Activated T-helper 2 cell treated with anti-CD3 and anti-CD28 coated beads, Interferon-gamma antibody, Interleukin-2, Interleukin-4, amounts not matched to agents 10 μg/mL and 5 μg/mL and 100 μg/mL, durations not matched to agents 14 hours and 24 hours and 36 hours (primary cell): ENCODE measurements at regions not wholly inside any gene's neighbourhood (a gene's known extent, or its start where the extent isn't known, plus 50 kb on each side); places are given as distances from the start of the nearest gene placed in this dataset.
"Not testable (repeated sequence)": the region's sequence is repeated elsewhere in the genome, so short reads cannot be mapped to it uniquely, and the experiment has no call there.

Experiments
- DNase-seq: peaks from one replicate; pipeline ENCODE4 v3.0.0; 2021; ENCODE audit warnings: low spot score
- H3K27ac Mint-ChIP-seq: one replicate; pipeline ENCODE4 v1.8.0; 2021; ENCODE audit warnings: mixed read lengths
- H3K27me3 Mint-ChIP-seq: one replicate; pipeline ENCODE4 v1.8.0; 2021; ENCODE audit warnings: low read depth, mixed read lengths
- H3K36me3 Mint-ChIP-seq: one replicate; pipeline ENCODE4 v1.8.0; 2021; ENCODE audit warnings: low read depth, mixed read lengths
- H3K4me1 Mint-ChIP-seq: one replicate; pipeline ENCODE4 v1.8.0; 2021; ENCODE audit warnings: low read depth, mixed read lengths
- H3K4me3 Mint-ChIP-seq: one replicate; pipeline ENCODE4 v1.8.0; 2021; ENCODE audit warnings: low read depth, mild to moderate bottlenecking, moderate library complexity, mixed read lengths
- H3K9me3 Mint-ChIP-seq: one replicate; pipeline ENCODE4 v1.8.0; 2021; ENCODE audit warnings: mixed read lengths
- intact Hi-C: fragments of 100-400 bp; cut with micrococcal nuclease; formaldehyde crosslinking; loops from one replicate; pipeline ENCODE4 v1.15.1; 2023

GRCh38 chr2:234168605-234169570 lies 118.4 kb downstream of the SPP2 start:
- H3K9me3 Mint-ChIP-seq, H3K4me3 Mint-ChIP-seq, DNase-seq, H3K27me3 Mint-ChIP-seq, intact Hi-C loops, H3K36me3 Mint-ChIP-seq, H3K27ac Mint-ChIP-seq: not testable (repeated sequence)
- peaks cover 14% of the 10 kb centered on the region for H3K4me1 Mint-ChIP-seq

- DNase-seq: no peak
- no peaks in the 10 kb centered on the region for H3K36me3 Mint-ChIP-seq
- H3K4me1 Mint-ChIP-seq: peaks cover 20% of the 10 kb centered on the region
- intact Hi-C loops: no loop called here
- peaks cover 3% of the 10 kb centered on the region for H3K27me3 Mint-ChIP-seq
- no peaks in the 10 kb centered on the region for H3K9me3 Mint-ChIP-seq
- H3K4me3 Mint-ChIP-seq: no peak overlapping the region
- no peak overlapping the region for H3K27ac Mint-ChIP-seq
These were observed 116.0 kb downstream of the SPP2 start for GRCh38 chr2:234166531-234166930.

GRCh38 chr2:234165421-234165820 lies 114.9 kb downstream of the SPP2 start:
- Mint-ChIP-seq H3K9me3 (no peaks in the 10 kb centered on the region), H3K27ac (no peak overlapping the region), H3K4me3 (no peak overlapping the region), H3K27me3 (no peaks in the 10 kb centered on the region), H3K36me3 (no peaks in the 10 kb centered on the region), H3K4me1 (peaks cover 14% of the 10 kb centered on the region)
- intact Hi-C loops: no loop called here
- no peak for DNase-seq

GRCh38 chr2:234164493-234165413 lies 114.3 kb downstream of the SPP2 start:
- intact Hi-C loops: no loop called here
- no peak overlapping the region for H3K4me3 Mint-ChIP-seq
- peaks cover 14% of the 10 kb centered on the region for H3K4me1 Mint-ChIP-seq
- DNase-seq: no peak
- no peaks in the 10 kb centered on the region for H3K36me3 Mint-ChIP-seq
- no peaks in the 10 kb centered on the region for H3K9me3 Mint-ChIP-seq
- no peaks in the 10 kb centered on the region for H3K27me3 Mint-ChIP-seq
- no peak overlapping the region for H3K27ac Mint-ChIP-seq

- no peak overlapping the region for H3K4me3 Mint-ChIP-seq
- no peak overlapping the region for H3K27ac Mint-ChIP-seq
- H3K4me1 Mint-ChIP-seq: peaks cover 14% of the 10 kb centered on the region
- intact Hi-C loops: no loop called here
- DNase-seq: no peak
- peaks cover 4% of the 10 kb centered on the region for H3K27me3 Mint-ChIP-seq
- H3K36me3 Mint-ChIP-seq: no peaks in the 10 kb centered on the region
- H3K9me3 Mint-ChIP-seq: no peaks in the 10 kb centered on the region
These were observed 113.1 kb downstream of the SPP2 start for GRCh38 chr2:234163510-234164045.

GRCh38 chr2:234162861-234163260 lies 112.4 kb downstream of the SPP2 start:
- no peak for DNase-seq
- Mint-ChIP-seq H3K36me3 (no peaks in the 10 kb centered on the region), H3K9me3 (no peaks in the 10 kb centered on the region), H3K4me3 (no peak overlapping the region), H3K27ac (no peak overlapping the region), H3K27me3 (peaks cover 8% of the 10 kb centered on the region), H3K4me1 (peaks cover 18% of the 10 kb centered on the region)
- intact Hi-C loops: no loop called here

- DNase-seq: no peak
- intact Hi-C loops: no loop called here
- no peak overlapping the region for H3K27ac Mint-ChIP-seq
- no peaks in the 10 kb centered on the region for H3K9me3 Mint-ChIP-seq
- peaks cover 18% of the 10 kb centered on the region for H3K4me1 Mint-ChIP-seq
- no peak overlapping the region for H3K4me3 Mint-ChIP-seq
- peaks cover 8% of the 10 kb centered on the region for H3K27me3 Mint-ChIP-seq
- H3K36me3 Mint-ChIP-seq: no peaks in the 10 kb centered on the region
These were observed 111.4 kb downstream of the SPP2 start for GRCh38 chr2:234161932-234162331.

- intact Hi-C loops: no loop called here
- DNase-seq: no peak
- Mint-ChIP-seq H3K27me3 (peaks cover 19% of the 10 kb centered on the region), H3K36me3 (no peaks in the 10 kb centered on the region), H3K4me3 (no peak overlapping the region), H3K9me3 (no peaks in the 10 kb centered on the region), H3K4me1 (peaks cover 9% of the 10 kb centered on the region), H3K27ac (no peak overlapping the region)
These were observed 108.3 kb downstream of the SPP2 start for GRCh38 chr2:234158812-234159211.

GRCh38 chr2:234157817-234158588 lies 107.5 kb downstream of the SPP2 start:
- Mint-ChIP-seq H3K36me3 (peaks cover 5% of the 10 kb centered on the region), H3K4me3 (no peak overlapping the region), H3K27ac (no peak overlapping the region), H3K9me3 (no peaks in the 10 kb centered on the region), H3K27me3 (peaks cover 19% of the 10 kb centered on the region), H3K4me1 (peaks cover 3% of the 10 kb centered on the region)
- intact Hi-C loops: no loop called here
- no peak for DNase-seq

GRCh38 chr2:234156326-234156725 lies 105.8 kb downstream of the SPP2 start:
- no peak for DNase-seq
- peaks cover 19% of the 10 kb centered on the region for H3K27me3 Mint-ChIP-seq
- H3K4me1 Mint-ChIP-seq: peaks cover 3% of the 10 kb centered on the region
- peaks cover 5% of the 10 kb centered on the region for H3K36me3 Mint-ChIP-seq
- no peaks in the 10 kb centered on the region for H3K9me3 Mint-ChIP-seq
- H3K27ac Mint-ChIP-seq: no peak overlapping the region
- intact Hi-C loops: no loop called here
- H3K4me3 Mint-ChIP-seq: no peak overlapping the region

- peaks cover 18% of the 10 kb centered on the region for H3K4me1 Mint-ChIP-seq
These were observed 102.3 kb downstream of the SPP2 start for GRCh38 chr2:234152835-234153234.

GRCh38 chr2:234147335-234147861 lies 96.9 kb downstream of the SPP2 start:
- no peaks in the 10 kb centered on the region for H3K27me3 Mint-ChIP-seq
- H3K9me3 Mint-ChIP-seq: no peaks in the 10 kb centered on the region
- no peaks in the 10 kb centered on the region for H3K36me3 Mint-ChIP-seq
- peaks cover 34% of the 10 kb centered on the region for H3K4me1 Mint-ChIP-seq
- intact Hi-C loops: loop anchor here (5.0 kb wide), 1 partner anchor 130 kb away; no protein-coding TSS in a partner anchor
- no peak overlapping the region for H3K27ac Mint-ChIP-seq
- H3K4me3 Mint-ChIP-seq: peak overlapping the region; percentile 20
- DNase-seq: no peak

More at GRCh38 chr2:234152835-234153234, 102.3 kb downstream of the SPP2 start:
- H3K36me3 Mint-ChIP-seq, H3K4me3 Mint-ChIP-seq, H3K9me3 Mint-ChIP-seq, H3K27ac Mint-ChIP-seq, DNase-seq, intact Hi-C loops: not testable (repeated sequence)
- peaks cover 12% of the 10 kb centered on the region for H3K27me3 Mint-ChIP-seq
